LNCAP (cell line): ENCODE measurements at regions not wholly inside any gene's neighbourhood (a gene's known extent, or its start where the extent isn't known, plus 50 kb on each side); places are given as distances from the start of the nearest gene placed in this dataset.

Experiments used
- TF ChIP-seq, protein P1 (sequence below): fragments of 450-650 bp; IDR thresholded peaks from 2 replicates; pipeline ENCODE4 v1.5.1; 2017; ENCODE audit warnings: mild to moderate bottlenecking

DNA sequence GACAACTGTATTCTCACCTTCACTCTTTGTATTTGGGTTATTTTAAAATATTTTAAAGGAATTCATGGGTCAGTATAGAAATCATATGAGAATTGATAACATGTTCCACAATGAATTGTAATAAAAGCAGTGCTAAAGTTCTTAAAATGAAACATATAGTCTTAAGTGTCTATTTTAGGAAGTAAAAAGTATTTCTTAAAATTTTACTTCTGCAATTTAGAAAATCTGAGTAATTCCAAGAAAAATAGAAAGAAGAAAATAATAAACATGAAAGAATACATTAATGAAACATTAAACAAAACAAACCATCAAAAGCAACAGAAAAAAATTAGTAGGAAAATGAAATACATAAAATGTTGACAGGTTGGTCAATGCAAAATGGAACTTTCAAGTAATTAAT, 332.4 kb downstream of the ETS1 start:
- TF ChIP-seq, protein P1, sequence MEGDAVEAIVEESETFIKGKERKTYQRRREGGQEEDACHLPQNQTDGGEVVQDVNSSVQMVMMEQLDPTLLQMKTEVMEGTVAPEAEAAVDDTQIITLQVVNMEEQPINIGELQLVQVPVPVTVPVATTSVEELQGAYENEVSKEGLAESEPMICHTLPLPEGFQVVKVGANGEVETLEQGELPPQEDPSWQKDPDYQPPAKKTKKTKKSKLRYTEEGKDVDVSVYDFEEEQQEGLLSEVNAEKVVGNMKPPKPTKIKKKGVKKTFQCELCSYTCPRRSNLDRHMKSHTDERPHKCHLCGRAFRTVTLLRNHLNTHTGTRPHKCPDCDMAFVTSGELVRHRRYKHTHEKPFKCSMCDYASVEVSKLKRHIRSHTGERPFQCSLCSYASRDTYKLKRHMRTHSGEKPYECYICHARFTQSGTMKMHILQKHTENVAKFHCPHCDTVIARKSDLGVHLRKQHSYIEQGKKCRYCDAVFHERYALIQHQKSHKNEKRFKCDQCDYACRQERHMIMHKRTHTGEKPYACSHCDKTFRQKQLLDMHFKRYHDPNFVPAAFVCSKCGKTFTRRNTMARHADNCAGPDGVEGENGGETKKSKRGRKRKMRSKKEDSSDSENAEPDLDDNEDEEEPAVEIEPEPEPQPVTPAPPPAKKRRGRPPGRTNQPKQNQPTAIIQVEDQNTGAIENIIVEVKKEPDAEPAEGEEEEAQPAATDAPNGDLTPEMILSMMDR = no peak

DNA sequence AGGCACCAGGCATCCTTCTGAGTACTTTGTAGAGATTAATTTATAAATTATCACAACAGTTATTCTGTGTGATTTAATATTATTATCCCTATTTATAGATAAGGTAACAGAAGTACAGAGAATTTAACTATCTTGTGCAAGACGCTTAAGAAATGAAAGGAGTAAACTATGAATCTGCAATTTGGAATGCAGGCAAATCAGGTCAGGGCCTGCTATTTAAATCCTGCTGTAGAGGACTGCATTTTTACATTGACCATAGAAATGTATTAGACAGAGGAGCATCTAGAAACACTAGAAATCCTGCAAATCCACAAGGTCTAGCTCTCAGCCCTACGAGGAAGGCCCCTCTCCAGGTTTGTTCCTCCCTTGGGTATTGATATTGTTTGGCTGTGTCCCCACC, 336.2 kb downstream of the ETS1 start:
- TF ChIP-seq, protein P1 = no peak

- TF ChIP-seq, protein P1 = no peak
Measured at GRCh38 chr11:128250482-128250881, 336.9 kb downstream of the ETS1 start.

GRCh38 chr11:128246810-128247594, 340.4 kb downstream of the ETS1 start:
- TF ChIP-seq, protein P1 = no peak

- TF ChIP-seq, protein P1 = no peak
Measured at GRCh38 chr11:128246364-128246801, 341.0 kb downstream of the ETS1 start.

GRCh38 chr11:128244871-128245270, 342.5 kb downstream of the ETS1 start:
- TF ChIP-seq, protein P1 = no peak

- TF ChIP-seq, protein P1 = no peak
Measured at GRCh38 chr11:128242451-128242850, 344.9 kb downstream of the ETS1 start.
